ENCODE measurements at regions not wholly inside any gene's neighbourhood (a gene's known extent, or its start where the extent isn't known, plus 50 kb on each side); places are given as distances from the start of the nearest gene placed in this dataset.

DNA sequence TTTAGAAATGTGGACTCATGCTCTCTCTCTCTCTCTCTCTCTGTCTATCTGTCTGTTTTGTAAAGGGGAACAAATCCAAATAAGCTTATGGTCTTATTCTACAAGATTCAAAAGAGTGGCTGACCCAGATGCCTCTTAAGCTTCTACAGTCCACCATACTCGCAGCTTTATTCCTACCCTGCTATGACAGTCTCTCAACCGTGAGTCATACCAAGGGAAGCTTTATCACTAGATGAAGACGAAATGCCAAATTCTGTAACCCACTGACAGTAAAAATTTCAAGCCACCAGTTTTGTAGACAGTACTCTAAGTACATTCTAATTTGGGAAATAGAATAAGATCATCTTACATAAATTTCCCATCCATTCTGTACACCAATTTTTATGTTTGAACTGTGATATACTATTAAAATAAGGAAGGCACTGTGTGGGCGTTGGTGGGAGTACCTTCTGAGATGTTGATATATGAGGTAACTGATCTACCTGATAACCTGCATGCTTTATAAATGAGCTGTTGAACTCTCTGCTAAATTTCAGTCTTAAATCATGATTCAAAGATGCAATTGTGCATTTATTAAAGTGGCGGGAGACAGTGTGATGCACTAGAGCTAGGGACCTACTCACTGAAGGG lies 153.2 kb downstream of the KLF6 start:
- CTCF ChIA-PET: interaction anchor here (0.6 kb wide), 2 partner anchors 434 to 481 kb away, joined by 3 to 5 read pairs; no protein-coding TSS in a partner anchor
- POLR2A ChIA-PET: interaction anchor here (0.6 kb wide), 1 partner anchor 9 kb away, joined by 3 read pairs; no protein-coding TSS in a partner anchor

DNA sequence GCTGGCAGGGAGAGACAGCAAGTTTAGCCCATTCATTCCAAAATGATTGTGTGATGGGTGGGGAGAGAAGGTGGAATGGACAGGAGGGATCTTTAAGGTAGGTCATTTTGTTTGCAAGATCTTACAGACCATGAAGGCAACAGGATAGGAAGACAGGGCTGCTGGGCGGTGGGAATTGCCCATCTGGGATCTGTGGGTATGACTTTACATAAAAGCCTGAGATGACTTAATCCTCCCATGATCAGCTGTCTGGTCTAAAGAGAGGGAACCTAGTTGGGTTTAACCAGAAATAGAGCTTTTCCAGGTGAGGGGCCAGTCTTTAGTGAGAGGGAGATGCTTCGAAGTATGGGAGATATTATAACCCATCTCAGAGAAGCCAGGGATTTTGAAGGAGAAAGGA lies 153.7 kb downstream of the KLF6 start:
- DNase-seq (ENCODE audit: low read depth, low spot score): no peak
- Histone ChIP-seq H3K27me3 (ENCODE audit: control insufficient read depth, insufficient read depth, low read length) (no peaks in the 10 kb centered on the region), H3K9me3 (ENCODE audit: control insufficient read depth, insufficient read depth, low read length) (no peaks in the 10 kb centered on the region), H3K4me3 (ENCODE audit: low read depth, low read length) (no peak overlapping the region), H3K27ac (ENCODE audit: low read depth, low read length) (no peak overlapping the region)
- ChIA-PET CTCF (no interaction called here), POLR2A (no interaction called here)
- TF ChIP-seq, protein P1, sequence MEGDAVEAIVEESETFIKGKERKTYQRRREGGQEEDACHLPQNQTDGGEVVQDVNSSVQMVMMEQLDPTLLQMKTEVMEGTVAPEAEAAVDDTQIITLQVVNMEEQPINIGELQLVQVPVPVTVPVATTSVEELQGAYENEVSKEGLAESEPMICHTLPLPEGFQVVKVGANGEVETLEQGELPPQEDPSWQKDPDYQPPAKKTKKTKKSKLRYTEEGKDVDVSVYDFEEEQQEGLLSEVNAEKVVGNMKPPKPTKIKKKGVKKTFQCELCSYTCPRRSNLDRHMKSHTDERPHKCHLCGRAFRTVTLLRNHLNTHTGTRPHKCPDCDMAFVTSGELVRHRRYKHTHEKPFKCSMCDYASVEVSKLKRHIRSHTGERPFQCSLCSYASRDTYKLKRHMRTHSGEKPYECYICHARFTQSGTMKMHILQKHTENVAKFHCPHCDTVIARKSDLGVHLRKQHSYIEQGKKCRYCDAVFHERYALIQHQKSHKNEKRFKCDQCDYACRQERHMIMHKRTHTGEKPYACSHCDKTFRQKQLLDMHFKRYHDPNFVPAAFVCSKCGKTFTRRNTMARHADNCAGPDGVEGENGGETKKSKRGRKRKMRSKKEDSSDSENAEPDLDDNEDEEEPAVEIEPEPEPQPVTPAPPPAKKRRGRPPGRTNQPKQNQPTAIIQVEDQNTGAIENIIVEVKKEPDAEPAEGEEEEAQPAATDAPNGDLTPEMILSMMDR (IDR thresholded peaks at IDR 0.05; ENCODE audit: low read depth, low read length): no peak

More for the DNA sequence above, 153.2 kb downstream of the KLF6 start:
- H3K27ac ChIP-seq (ENCODE audit: low read depth, low read length): no peak overlapping the region
- no peaks in the 10 kb centered on the region for H3K27me3 ChIP-seq (ENCODE audit: control insufficient read depth, insufficient read depth, low read length)
- TF ChIP-seq, protein P1 (IDR thresholded peaks at IDR 0.05; ENCODE audit: low read depth, low read length): no peak
- no peak for DNase-seq (ENCODE audit: low read depth, low spot score)
- no peaks in the 10 kb centered on the region; the same call in 1 of the 2 replicates for H3K9me3 ChIP-seq (ENCODE audit: control insufficient read depth, insufficient read depth, low read length)
- H3K4me3 ChIP-seq (ENCODE audit: low read depth, low read length): no peak overlapping the region

DNA sequence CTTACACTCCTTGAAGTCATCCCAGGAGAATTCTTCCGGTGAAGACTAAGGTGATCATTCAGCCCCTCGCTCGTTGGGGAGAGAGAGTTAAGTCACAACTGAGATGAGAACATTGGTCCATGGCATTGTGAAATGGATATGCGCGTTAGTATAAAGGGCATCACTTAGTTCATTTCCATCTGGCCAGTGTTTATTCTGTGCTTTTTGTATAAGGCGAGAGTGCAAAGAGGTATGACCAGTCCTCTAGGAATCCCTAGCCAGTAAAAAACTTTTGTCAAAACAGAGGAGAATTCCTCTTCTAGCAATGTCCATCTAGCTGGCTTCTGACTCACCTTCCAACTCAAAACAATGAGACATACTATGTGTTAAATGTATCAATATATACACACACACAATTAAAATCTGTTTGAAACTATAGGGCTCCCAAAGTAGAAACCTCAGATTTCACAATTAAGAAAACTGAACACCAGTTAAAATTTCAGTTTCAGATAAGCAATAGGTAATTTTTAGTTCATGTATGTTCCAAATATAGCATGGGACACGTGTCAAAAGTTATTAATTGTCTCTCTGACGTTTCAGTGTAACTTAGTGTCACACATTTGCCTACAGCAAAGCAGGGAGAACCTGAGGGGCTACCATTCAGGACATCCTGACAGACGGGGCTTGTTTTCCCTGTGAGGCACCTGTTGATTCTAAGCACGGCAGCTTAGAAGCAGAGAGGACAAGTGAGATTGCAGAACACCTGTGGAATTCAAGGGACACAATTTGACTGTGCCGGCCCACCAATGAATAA lies 158.9 kb downstream of the KLF6 start:
- no peaks in the 10 kb centered on the region for H3K9me3 ChIP-seq (ENCODE audit: control insufficient read depth, insufficient read depth, low read length)
- H3K4me3 ChIP-seq (ENCODE audit: low read depth, low read length): no peak overlapping the region
- ChIA-PET POLR2A (no interaction called here), CTCF (no interaction called here)
- H3K27me3 ChIP-seq (ENCODE audit: control insufficient read depth, insufficient read depth, low read length): no peaks in the 10 kb centered on the region
- peak; percentile 75 for DNase-seq (ENCODE audit: low read depth, low spot score)
- TF ChIP-seq, protein P1 (IDR thresholded peaks at IDR 0.05; ENCODE audit: low read depth, low read length): no peak
- no peak overlapping the region for H3K27ac ChIP-seq (ENCODE audit: low read depth, low read length)

DNA sequence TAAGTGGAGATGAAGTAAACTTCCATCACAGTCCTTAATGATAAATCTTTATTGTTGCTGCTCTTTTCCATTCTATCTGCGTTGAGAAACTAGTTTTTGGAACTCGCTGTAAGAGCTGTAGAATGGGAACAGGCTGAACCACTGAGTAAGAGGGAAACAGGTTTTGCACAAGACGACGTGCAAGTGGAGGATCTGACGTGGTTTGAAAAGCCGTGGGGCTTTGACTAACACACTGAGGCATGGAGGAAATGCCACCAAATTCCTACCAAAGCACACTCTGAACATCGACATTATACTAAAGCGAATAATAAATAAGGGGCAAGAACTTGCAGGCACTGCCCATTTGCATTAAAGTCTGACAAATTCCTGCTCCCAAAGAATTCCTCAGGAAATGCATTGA lies 160.6 kb downstream of the KLF6 start:
- Histone ChIP-seq H3K9me3 (ENCODE audit: control insufficient read depth, insufficient read depth, low read length) (no peaks in the 10 kb centered on the region; the same call in 1 of the 2 replicates), H3K27ac (ENCODE audit: low read depth, low read length) (peak overlapping the region; percentile 31), H3K27me3 (ENCODE audit: control insufficient read depth, insufficient read depth, low read length) (no peaks in the 10 kb centered on the region), H3K4me3 (ENCODE audit: low read depth, low read length) (no peak overlapping the region)
- ChIA-PET POLR2A (interaction anchor here (0.5 to 1.3 kb wide), 4 partner anchors 156 to 397 kb away, joined by 3 to 7 read pairs (median 4); partner anchors contain the start of gene KLF6), CTCF (no interaction called here)
- peak; percentile 15 for DNase-seq (ENCODE audit: low read depth, low spot score)
- TF ChIP-seq, protein P1 (IDR thresholded peaks at IDR 0.05; ENCODE audit: low read depth, low read length): no peak

DNA sequence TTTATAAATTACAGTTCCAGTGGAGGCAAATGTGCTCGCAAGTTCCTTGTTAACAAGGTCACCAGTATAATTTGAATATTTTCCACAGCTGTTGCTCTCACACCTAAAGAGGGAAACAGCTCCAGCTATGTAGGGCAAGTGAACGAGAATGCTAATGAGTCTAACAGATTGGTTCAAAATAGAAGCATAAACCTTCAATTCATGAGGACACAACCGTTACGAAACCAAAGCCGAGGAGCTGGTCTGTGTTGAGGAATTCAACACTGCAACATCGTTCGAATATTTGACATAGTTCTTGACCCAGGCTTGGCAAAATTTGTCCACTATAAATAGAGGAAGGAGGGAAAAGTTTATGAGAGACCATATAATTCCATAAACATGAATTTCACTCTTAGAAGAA lies 161.3 kb downstream of the KLF6 start:
- ChIA-PET CTCF (interaction anchor here (0.6 kb wide), 1 partner anchor 516 kb away, joined by 3 read pairs; no protein-coding TSS in a partner anchor), POLR2A (interaction anchor here (0.6 to 1.3 kb wide), 4 partner anchors 8 to 162 kb away, joined by 3 to 5 read pairs (median 4); partner anchors contain the start of gene KLF6)
- Histone ChIP-seq H3K9me3 (ENCODE audit: control insufficient read depth, insufficient read depth, low read length) (no peaks in the 10 kb centered on the region; the same call in 1 of the 2 replicates), H3K4me3 (ENCODE audit: low read depth, low read length) (peak overlapping the region; percentile 3; the same call in 1 of the 2 replicates), H3K27ac (ENCODE audit: low read depth, low read length) (peak overlapping the region; percentile 40), H3K27me3 (ENCODE audit: control insufficient read depth, insufficient read depth, low read length) (no peaks in the 10 kb centered on the region)
- DNase-seq (ENCODE audit: low read depth, low spot score): peak; percentile 59
- TF ChIP-seq, protein P1 (IDR thresholded peaks at IDR 0.05; ENCODE audit: low read depth, low read length): no peak

All from AG04450 (cell line).